GM12878 (cell line): ENCODE measurements at regions not wholly inside any gene's neighbourhood (a gene's known extent, or its start where the extent isn't known, plus 50 kb on each side); places are given as distances from the start of the nearest gene placed in this dataset.

Experiments
- ATAC-seq: fragments of 200-7000 bp; cut with Tn5 transposase; 3 replicates; pipeline ENCODE4 v1.9.1; 2020; ENCODE audit warnings: mild to moderate bottlenecking, moderate library complexity
- BruUV-seq: library from RNA; stranded (reverse); fragments of 400-500 nt; replicated peaks from 2 replicates; lab custom pipeline; 2021; lab: Mats Ljungman, UMichigan
- CTCF ChIA-PET: fragments of 300-600 bp; sonication (Branson Sonifier 250); formaldehyde crosslinking; extraction: SDS; loops from one replicate; lab custom pipeline; 2021; ENCODE audit warnings: inconsistent platforms; lab: Yijun Ruan, JAX
- POLR2A ChIA-PET: fragments of 350-600 bp; formaldehyde crosslinking; extraction: SDS; loops from one replicate; lab custom pipeline; 2021; ENCODE audit warnings: inconsistent platforms; lab: Charles Lee
- RAD21 ChIA-PET: fragments of 300-600 bp; sonication (Branson Sonifier 250); formaldehyde crosslinking; loops from one replicate; lab custom pipeline; 2023; ENCODE audit warnings: antibody characterized with exemption; ENCODE audit not compliant: unreplicated experiment; lab: Charles Lee
- SMC1A ChIA-PET: fragments of 300-600 bp; sonication (Branson Sonifier 250); formaldehyde crosslinking; loops from one replicate; lab custom pipeline; 2023; ENCODE audit not compliant: unreplicated experiment, uncharacterized antibody; lab: Charles Lee
- DNase-seq: peaks from one replicate; pipeline ENCODE4 v3.0.0-alpha.2; 2011; ENCODE audit warnings: low read depth, low spot score
- FAIRE-seq: peaks from 3 replicates; lab custom pipeline; 2011; peaks lifted over from hg19 to GRCh38; lab: Jason Lieb, UNC
- H2AFZ ChIP-seq: 2 replicates; pipeline ENCODE4 v1.6.0; 2011; ENCODE audit warnings: low read depth, low read length, control low read depth; ENCODE audit not compliant: control insufficient read depth
- H3K27ac ChIP-seq: 2 replicates; pipeline ENCODE4 v1.5.1; 2011; ENCODE audit warnings: control low read depth; ENCODE audit not compliant: control insufficient read depth, insufficient read depth
- H3K27me3 ChIP-seq, 2 experiments: replicated peaks in 1 of 2; 2 replicates each; pipeline versions ENCODE4 v1.6.0 to v1.6.1; 2011; ENCODE audit warnings: low read length in 1 of 2; ENCODE audit not compliant: control insufficient read depth in 2 of 2, insufficient read depth in 2 of 2
- H3K36me3 ChIP-seq, 2 experiments: 2 replicates each; pipeline ENCODE4 v1.5.1; 2011; ENCODE audit warnings: low read length in 1 of 2; ENCODE audit not compliant: control insufficient read depth in 2 of 2, insufficient read depth in 2 of 2
- H3K4me1 ChIP-seq: 2 replicates; pipeline ENCODE4 v1.6.1; 2011; ENCODE audit warnings: mild to moderate bottlenecking, low read length, moderate library complexity, mixed read lengths; ENCODE audit not compliant: control insufficient read depth, insufficient read depth
- H3K4me2 ChIP-seq: 2 replicates; pipeline ENCODE4 v1.6.0; 2011; ENCODE audit warnings: control low read depth; ENCODE audit not compliant: control insufficient read depth, insufficient read depth
- H3K4me3 ChIP-seq: fragments of 200-600 bp; sonication (generic); 2 replicates; pipeline ENCODE4 v1.5.1; 2016
- H3K79me2 ChIP-seq: 2 replicates; pipeline ENCODE4 v1.6.0; 2011; ENCODE audit warnings: low read length; ENCODE audit not compliant: control insufficient read depth, insufficient read depth
- H3K9ac ChIP-seq: 2 replicates; pipeline ENCODE4 v1.8.0; 2011; ENCODE audit warnings: low read length, control low read depth, mixed read lengths; ENCODE audit not compliant: control insufficient read depth, insufficient read depth
- H3K9me3 ChIP-seq: replicated peaks from 3 replicates; pipeline ENCODE4 v1.5.1; 2011; ENCODE audit warnings: mild to moderate bottlenecking, low read length; ENCODE audit not compliant: control insufficient read depth, insufficient read depth
- H4K20me1 ChIP-seq: 2 replicates; pipeline ENCODE4 v1.6.0; 2011; ENCODE audit not compliant: control insufficient read depth, insufficient read depth
- CBX5 ChIP-seq: sonication (generic); IDR thresholded peaks from 2 replicates; pipeline ENCODE4 v1.6.1; 2016; ENCODE audit warnings: low read depth, moderate library complexity, mild to moderate bottlenecking, inconsistent platforms
- CTCF ChIP-seq, 3 experiments: IDR thresholded peaks in 2 of 3; conservative IDR thresholded peaks in 1 of 3; 2 replicates each; pipeline ENCODE4 v1.5.1; 2011; ENCODE audit warnings: low read depth in 3 of 3, low read length in 3 of 3, mild to moderate bottlenecking in 3 of 3, control low read depth in 2 of 3, moderate library complexity in 2 of 3, inconsistent platforms in 1 of 3, mixed read lengths in 1 of 3; ENCODE audit not compliant: control insufficient read depth in 2 of 3, insufficient read depth in 1 of 3; ENCODE audit errors: extremely low read depth in 1 of 3
- EGR1 ChIP-seq, 2 experiments: IDR thresholded peaks; 1 replicate in 1 of 2; 2 replicates in 1 of 2; pipeline ENCODE4 v1.6.1; 2011 to 2012; ENCODE audit warnings: low read depth in 2 of 2, low read length in 2 of 2, borderline replicate concordance in 1 of 2, mild to moderate bottlenecking in 1 of 2, moderate library complexity in 1 of 2
- ELK1 ChIP-seq: IDR thresholded peaks from 2 replicates; pipeline ENCODE4 v1.6.1; 2012; ENCODE audit warnings: low read depth, low read length, improper control_type of control experiment
- ESRRA ChIP-seq: IDR thresholded peaks from 2 replicates; pipeline ENCODE4 v1.6.1; 2012; ENCODE audit warnings: mild to moderate bottlenecking, low read length, improper control_type of control experiment
- FOS ChIP-seq: IDR thresholded peaks from 3 replicates; pipeline ENCODE4 v1.6.1; 2011; ENCODE audit warnings: borderline replicate concordance; ENCODE audit not compliant: insufficient read length; ENCODE audit errors: extremely low read depth
- GATAD2B ChIP-seq: fragments of 450-650 bp; conservative IDR thresholded peaks from 2 replicates; pipeline ENCODE4 v1.6.1; 2017; ENCODE audit warnings: low read depth, mild to moderate bottlenecking, moderate library complexity
- HCFC1 ChIP-seq: fragments of 150-350 bp; IDR thresholded peaks from 2 replicates; pipeline ENCODE4 v1.6.1; 2014; ENCODE audit warnings: low read length
- IRF5 ChIP-seq: fragments of 450-650 bp; IDR thresholded peaks from 2 replicates; pipeline ENCODE4 v1.6.1; 2017; ENCODE audit warnings: borderline replicate concordance
- JUND ChIP-seq: IDR thresholded peaks from 2 replicates; pipeline ENCODE4 v1.6.1; 2012; ENCODE audit warnings: low read depth, mild to moderate bottlenecking, low read length, improper control_type of control experiment, moderate library complexity
- MYB ChIP-seq: fragments of 150-350 bp; IDR thresholded peaks from 2 replicates; pipeline ENCODE4 v1.6.1; 2014; ENCODE audit warnings: mild to moderate bottlenecking, low read depth, low read length, borderline replicate concordance
- NRF1 ChIP-seq: conservative IDR thresholded peaks from 2 replicates; pipeline ENCODE4 v1.6.1; 2011; ENCODE audit warnings: mild to moderate bottlenecking, low read depth, low read length, improper control_type of control experiment
- PRDM15 ChIP-seq: fragments of 450-650 bp; formaldehyde crosslinking; IDR thresholded peaks from 2 replicates; pipeline ENCODE4 v1.4.0; 2020; ENCODE audit warnings: mild to moderate bottlenecking, moderate library complexity
- SREBF2 ChIP-seq: IDR thresholded peaks from 2 replicates; pipeline ENCODE4 v1.6.1; 2012; ENCODE audit warnings: mild to moderate bottlenecking, low read length
- USF2 ChIP-seq: IDR thresholded peaks from 2 replicates; pipeline ENCODE4 v1.6.1; 2011; ENCODE audit warnings: low read depth, low read length, improper control_type of control experiment, borderline replicate concordance
- ZNF217 ChIP-seq: fragments of 450-650 bp; IDR thresholded peaks from 2 replicates; pipeline ENCODE4 v1.6.1; 2017; ENCODE audit warnings: antibody characterized with exemption, mild to moderate bottlenecking
- ZNF274 ChIP-seq: IDR thresholded peaks from one replicate; pipeline ENCODE4 v1.8.0; 2011; ENCODE audit not compliant: insufficient read length, insufficient read depth
- in situ Hi-C: fragments of 300-500 bp; cut with MboI; formaldehyde crosslinking; loops from 9 replicates; pipeline ENCODE4 v1.14.3; 2018; ENCODE audit warnings: mixed read lengths
- intact Hi-C: fragments of 100-400 bp; cut with micrococcal nuclease; formaldehyde crosslinking; loops from one replicate; pipeline ENCODE4 v1.14.2; 2022; ENCODE audit not compliant: unreplicated experiment

GRCh38 chr3:144865948-144866347 is 894.3 kb downstream of the DIPK2A start:
- no peaks in the 10 kb centered on the region for H3K9me3 ChIP-seq
- H3K36me3 ChIP-seq, result no peaks in the 10 kb centered on the region
- no peaks in the 10 kb centered on the region for H4K20me1 ChIP-seq
- H3K27ac ChIP-seq, result no peak overlapping the region
- no peak for DNase-seq
- RAD21 ChIA-PET, result no interaction called here
- SMC1A ChIA-PET, result interaction anchor here (0.7 kb wide), 1 partner anchor 12 kb away, joined by 3 read pairs; no protein-coding TSS in a partner anchor
- intact Hi-C loops, result no loop called here
- no peaks in the 10 kb centered on the region for H3K79me2 ChIP-seq
- H2AFZ ChIP-seq, result no peak overlapping the region
- ATAC-seq, result no peak
- POLR2A ChIA-PET, result no interaction called here
- no peak for FAIRE-seq
- H3K4me3 ChIP-seq, result no peak overlapping the region
- in situ Hi-C loops, result no loop called here
- CTCF ChIA-PET, result no interaction called here
- no TSS peak for BruUV-seq
- H3K27me3 ChIP-seq, result no peaks in the 10 kb centered on the region
- H3K4me2 ChIP-seq, result no peak overlapping the region
- no peak overlapping the region for H3K9ac ChIP-seq
- H3K4me1 ChIP-seq, result no peaks in the 10 kb centered on the region
- TF ChIP-seq ELK1, result no peak
- TF ChIP-seq EGR1 (IDR thresholded peaks at IDR 0.05; ENCODE audit: borderline replicate concordance in 1 of 2, low read depth in 2 of 2, low read length in 2 of 2), result no peak
- TF ChIP-seq CBX5, result no peak
- no peak for TF ChIP-seq NRF1
- no peak for TF ChIP-seq IRF5
- TF ChIP-seq ESRRA, result no peak
- no peak for TF ChIP-seq JUND
- no peak for TF ChIP-seq HCFC1
- no peak for TF ChIP-seq MYB
- no peak for TF ChIP-seq CTCF (IDR thresholded peaks at IDR 0.05 in 2 of 3, conservative IDR thresholded peaks at IDR 0.05 in 1 of 3; ENCODE audit: control insufficient read depth in 2 of 3, extremely low read depth in 1 of 3, insufficient read depth in 1 of 3, low read depth in 3 of 3, low read length in 3 of 3)
- no peak for TF ChIP-seq PRDM15
- no peak for TF ChIP-seq SREBF2
- TF ChIP-seq ZNF217, result no peak
- TF ChIP-seq USF2, result no peak
- TF ChIP-seq GATAD2B, result no peak
- TF ChIP-seq FOS, result no peak
- TF ChIP-seq ZNF274, result no peak
